Gastrocnemius medialis (tissue), 4 donors: ENCODE measurements at regions not wholly inside any gene's neighbourhood (a gene's known extent, or its start where the extent isn't known, plus 50 kb on each side); places are given as distances from the start of the nearest gene placed in this dataset.

Source experiments
- POLR2A ChIP-seq, 2 donors: fragments of 450-650 bp; IDR thresholded peaks; one replicate each; pipeline ENCODE4 v1.6.1; 2017; ENCODE audit warnings: antibody characterized with exemption in 2 of 2, mild to moderate bottlenecking in 2 of 2, moderate library complexity in 2 of 2
- TF ChIP-seq, protein P1 (sequence below), 5 experiments: fragments of 450-650 bp in 3 of 5; fragments of 200-600 bp in 2 of 5; sonication (generic) in 2 of 5; IDR thresholded peaks in 4 of 5; conservative IDR thresholded peaks in 1 of 5; 1 replicate in 4 of 5; 2 replicates in 1 of 5; pipeline ENCODE4 v1.5.1; 2016 to 2019; ENCODE audit warnings: antibody characterized with exemption in 5 of 5, mild to moderate bottlenecking in 3 of 5, moderate library complexity in 3 of 5

DNA sequence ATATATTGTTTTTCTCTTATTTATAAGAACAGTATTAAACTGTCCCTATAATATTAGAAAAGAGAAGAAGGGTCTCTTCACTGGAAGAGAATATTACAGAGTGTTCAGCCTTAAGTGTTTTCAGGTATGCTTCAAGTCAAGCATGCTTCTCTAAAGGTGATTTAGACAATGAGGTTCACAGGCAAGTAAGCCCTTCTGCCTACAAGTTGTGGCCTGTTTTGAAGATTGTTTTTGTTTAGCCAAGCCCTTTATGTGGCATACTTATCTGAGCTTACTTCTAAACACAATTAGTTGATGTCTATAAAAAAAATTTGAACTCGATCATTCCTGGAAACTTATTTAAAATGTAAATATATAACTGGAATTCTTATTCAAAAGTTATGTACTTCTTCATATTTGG lies 343.8 kb upstream of the CDH18 start:
- TF ChIP-seq, protein P1, sequence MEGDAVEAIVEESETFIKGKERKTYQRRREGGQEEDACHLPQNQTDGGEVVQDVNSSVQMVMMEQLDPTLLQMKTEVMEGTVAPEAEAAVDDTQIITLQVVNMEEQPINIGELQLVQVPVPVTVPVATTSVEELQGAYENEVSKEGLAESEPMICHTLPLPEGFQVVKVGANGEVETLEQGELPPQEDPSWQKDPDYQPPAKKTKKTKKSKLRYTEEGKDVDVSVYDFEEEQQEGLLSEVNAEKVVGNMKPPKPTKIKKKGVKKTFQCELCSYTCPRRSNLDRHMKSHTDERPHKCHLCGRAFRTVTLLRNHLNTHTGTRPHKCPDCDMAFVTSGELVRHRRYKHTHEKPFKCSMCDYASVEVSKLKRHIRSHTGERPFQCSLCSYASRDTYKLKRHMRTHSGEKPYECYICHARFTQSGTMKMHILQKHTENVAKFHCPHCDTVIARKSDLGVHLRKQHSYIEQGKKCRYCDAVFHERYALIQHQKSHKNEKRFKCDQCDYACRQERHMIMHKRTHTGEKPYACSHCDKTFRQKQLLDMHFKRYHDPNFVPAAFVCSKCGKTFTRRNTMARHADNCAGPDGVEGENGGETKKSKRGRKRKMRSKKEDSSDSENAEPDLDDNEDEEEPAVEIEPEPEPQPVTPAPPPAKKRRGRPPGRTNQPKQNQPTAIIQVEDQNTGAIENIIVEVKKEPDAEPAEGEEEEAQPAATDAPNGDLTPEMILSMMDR (IDR thresholded peaks at IDR 0.05 in 4 of 5, conservative IDR thresholded peaks at IDR 0.05 in 1 of 5), result no peak
- TF ChIP-seq POLR2A (IDR thresholded peaks at IDR 0.05), result no peak
